ENCODE measurements at regions not wholly inside any gene's neighbourhood (a gene's known extent, or its start where the extent isn't known, plus 50 kb on each side); places are given as distances from the start of the nearest gene placed in this dataset.

DNA sequence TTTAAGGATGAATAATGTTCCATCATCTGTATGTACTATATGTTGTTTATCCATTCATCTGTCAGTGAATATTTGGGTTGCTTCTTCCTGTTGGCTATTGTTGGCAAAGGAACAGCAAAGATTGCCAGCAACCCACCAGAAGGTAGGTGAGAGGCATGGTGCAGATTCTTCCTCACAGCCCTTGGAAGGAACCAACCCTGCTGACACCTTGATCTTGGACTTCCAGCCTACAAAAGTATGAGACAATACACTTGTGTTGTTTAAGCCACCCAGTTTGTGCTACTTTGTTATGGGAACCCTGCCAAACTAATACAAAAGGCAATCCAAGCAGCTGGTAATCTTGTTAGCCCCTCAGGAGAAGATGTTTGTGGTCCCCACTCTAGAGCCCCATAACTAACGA lies 122.0 kb downstream of the CARTPT start:
- Histone ChIP-seq H4K20me1 (no peaks in the 10 kb centered on the region), H3K27me3 (no peaks in the 10 kb centered on the region), H3K9ac (no peak overlapping the region), H3K4me2 (no peak overlapping the region), H3K36me3 (no peaks in the 10 kb centered on the region; a peak in 1 of 22 replicates), H3K4me3 (no peak overlapping the region), H3K9me3 (replicated peaks in 1 of 11) (peaks cover 0 to 16% (median 0%) of the 10 kb centered on the region in 11 experiments; a peak in 5 of 22 replicates), H3K27ac (no peak overlapping the region), H3K4me1 (peaks cover 0 to 27% (median 8%) of the 10 kb centered on the region in 10 experiments; a peak in 9 of 20 replicates)
- no peak for TF ChIP-seq Cebpa-rat (IDR thresholded peaks at IDR 0.05)

DNA sequence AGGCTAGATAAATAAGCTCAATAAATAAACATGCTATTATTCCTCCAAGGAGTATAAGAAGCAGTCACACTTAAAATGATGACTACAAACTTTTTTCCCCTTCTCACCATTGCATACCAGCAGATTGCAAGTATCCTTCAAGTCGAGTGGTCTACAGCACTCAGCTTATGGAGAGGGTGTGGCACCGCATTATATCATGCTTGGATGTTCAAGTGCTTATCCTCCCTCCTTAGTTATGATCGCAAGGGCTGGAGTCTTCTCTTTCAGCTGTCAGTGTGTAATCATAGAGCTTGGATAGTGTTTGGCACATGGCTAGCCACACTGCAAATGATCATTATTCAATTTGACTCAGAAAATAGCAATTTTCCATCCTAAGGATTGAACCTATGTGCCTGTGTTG lies 124.0 kb downstream of the CARTPT start:
- H3K4me2 ChIP-seq = no peak overlapping the region
- H4K20me1 ChIP-seq = no peaks in the 10 kb centered on the region
- no peak overlapping the region for H3K9ac ChIP-seq
- no peak overlapping the region for H3K4me3 ChIP-seq
- TF ChIP-seq Cebpa-rat (IDR thresholded peaks at IDR 0.05) = no peak
- H3K27me3 ChIP-seq = no peaks in the 10 kb centered on the region
- peaks cover 0 to 15% (median 0%) of the 10 kb centered on the region in 10 experiments; a peak in 6 of 20 replicates for H3K4me1 ChIP-seq
- no peak overlapping the region for H3K27ac ChIP-seq
- no peaks in the 10 kb centered on the region; a peak in 1 of 22 replicates for H3K36me3 ChIP-seq
- H3K9me3 ChIP-seq (replicated peaks in 1 of 11) = peaks cover 0 to 29% (median 0%) of the 10 kb centered on the region in 11 experiments; a peak in 8 of 22 replicates

DNA sequence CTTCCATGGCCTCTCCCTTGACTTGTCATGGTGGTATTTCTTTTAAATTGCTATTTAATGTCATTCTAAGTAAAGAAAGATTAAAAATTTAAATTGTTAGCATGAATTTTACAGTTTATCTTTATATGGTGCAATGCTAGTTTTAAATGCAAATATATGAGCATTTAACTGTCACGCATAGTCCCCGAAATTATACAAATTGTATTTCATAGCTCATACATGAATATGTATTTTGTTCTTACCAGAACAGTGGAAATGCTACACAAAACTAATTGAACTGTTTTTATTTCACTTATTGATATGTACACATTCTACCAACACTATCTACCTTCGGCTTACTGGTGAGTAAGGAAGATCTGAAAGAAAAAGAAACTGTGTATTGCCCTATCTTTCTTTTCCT lies 125.8 kb downstream of the CARTPT start:
- Histone ChIP-seq H3K4me1 (no peaks in the 10 kb centered on the region), H4K20me1 (no peaks in the 10 kb centered on the region), H3K9me3 (replicated peaks in 1 of 11) (peaks cover 14 to 46% (median 17%) of the 10 kb centered on the region in 11 experiments), H3K36me3 (no peaks in the 10 kb centered on the region; a peak in 1 of 22 replicates), H3K4me2 (no peak overlapping the region), H3K4me3 (no peak overlapping the region), H3K27me3 (no peaks in the 10 kb centered on the region), H3K9ac (no peak overlapping the region), H3K27ac (no peak overlapping the region)
- no peak for TF ChIP-seq Cebpa-rat (IDR thresholded peaks at IDR 0.05)

DNA sequence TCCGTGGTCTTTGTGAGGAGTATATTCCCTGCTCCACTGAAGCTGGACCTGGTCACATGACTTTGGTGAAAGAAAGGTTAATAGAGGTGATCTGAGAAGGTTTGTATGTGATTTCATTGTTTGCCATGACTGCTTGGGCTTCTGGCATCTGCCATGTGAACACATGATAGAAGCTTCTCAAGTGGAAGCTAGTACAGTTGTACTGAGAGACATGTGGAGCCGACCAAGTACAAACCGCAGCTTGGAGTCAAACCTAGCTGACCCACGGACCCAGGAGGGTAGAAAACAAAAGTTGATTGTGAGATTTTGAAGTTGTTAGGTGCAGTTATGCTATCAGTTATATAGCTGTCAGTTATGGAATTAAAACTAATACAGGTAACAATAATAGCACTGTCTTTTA lies 140.4 kb downstream of the CARTPT start:
- no peak overlapping the region for H3K9ac ChIP-seq
- H4K20me1 ChIP-seq = no peaks in the 10 kb centered on the region
- H3K36me3 ChIP-seq = no peaks in the 10 kb centered on the region
- H3K4me3 ChIP-seq = no peak overlapping the region
- H3K9me3 ChIP-seq (replicated peaks in 1 of 11) = peaks cover 5 to 53% (median 20%) of the 10 kb centered on the region in 11 experiments; a peak in 21 of 22 replicates
- H3K4me2 ChIP-seq = no peak overlapping the region
- no peaks in the 10 kb centered on the region for H3K4me1 ChIP-seq
- H3K27ac ChIP-seq = no peak overlapping the region
- no peak for TF ChIP-seq Cebpa-rat (IDR thresholded peaks at IDR 0.05)
- no peaks in the 10 kb centered on the region for H3K27me3 ChIP-seq

DNA sequence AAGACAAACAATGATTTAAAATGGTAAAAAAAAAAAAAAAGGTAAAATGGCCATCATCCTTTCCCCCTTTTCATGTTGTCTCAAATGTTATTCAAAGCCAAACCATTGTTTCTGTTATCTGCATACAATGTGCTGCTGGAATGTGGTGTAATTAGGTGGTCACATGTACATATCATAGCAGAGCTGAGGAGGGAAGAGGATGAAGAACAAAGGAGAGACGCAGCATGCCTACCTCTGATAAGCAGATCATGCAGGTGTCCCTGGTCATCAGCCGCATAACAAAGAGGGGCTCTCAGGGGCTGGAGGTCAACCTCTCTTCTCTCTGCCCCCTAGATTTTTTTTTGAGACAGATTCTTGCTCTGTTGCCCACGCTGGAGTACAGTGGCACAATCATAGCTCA lies 141.0 kb downstream of the CARTPT start:
- Histone ChIP-seq H3K4me3 (no peak overlapping the region), H3K27ac (no peak overlapping the region), H3K27me3 (no peaks in the 10 kb centered on the region), H3K9ac (no peak overlapping the region), H4K20me1 (no peaks in the 10 kb centered on the region), H3K9me3 (replicated peaks in 1 of 11) (peaks cover 0 to 47% (median 15%) of the 10 kb centered on the region in 11 experiments; a peak in 16 of 22 replicates), H3K36me3 (no peaks in the 10 kb centered on the region), H3K4me2 (no peak overlapping the region), H3K4me1 (no peaks in the 10 kb centered on the region)
- TF ChIP-seq Cebpa-rat (IDR thresholded peaks at IDR 0.05) = no peak

DNA sequence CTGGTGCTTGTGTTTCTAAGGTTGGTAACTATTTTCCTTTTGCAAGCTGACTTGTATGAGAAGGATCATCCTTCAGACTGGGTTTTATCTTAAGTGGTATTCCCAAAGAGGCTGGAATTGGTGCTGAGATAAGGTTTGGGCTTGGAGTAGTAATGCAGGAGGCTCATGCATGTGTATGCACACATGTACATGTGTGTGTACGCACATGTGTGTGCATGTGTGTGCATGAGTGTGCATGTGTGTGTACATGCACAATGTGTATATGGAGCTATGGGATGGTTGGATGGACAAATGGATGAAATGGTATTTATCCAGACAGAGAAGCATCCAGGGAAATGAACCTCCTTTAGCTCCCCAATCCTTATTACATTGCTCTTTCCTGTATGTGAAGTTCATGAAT lies 142.6 kb downstream of the CARTPT start:
- Histone ChIP-seq H3K4me2 (no peak overlapping the region), H3K4me1 (no peaks in the 10 kb centered on the region), H3K4me3 (no peak overlapping the region), H3K9me3 (replicated peaks in 1 of 11) (peaks cover 0 to 32% (median 5%) of the 10 kb centered on the region in 11 experiments; a peak in 11 of 22 replicates), H3K27me3 (no peaks in the 10 kb centered on the region), H3K9ac (no peak overlapping the region), H3K36me3 (no peaks in the 10 kb centered on the region), H4K20me1 (no peaks in the 10 kb centered on the region), H3K27ac (no peak overlapping the region)
- no peak for TF ChIP-seq Cebpa-rat (IDR thresholded peaks at IDR 0.05)

DNA sequence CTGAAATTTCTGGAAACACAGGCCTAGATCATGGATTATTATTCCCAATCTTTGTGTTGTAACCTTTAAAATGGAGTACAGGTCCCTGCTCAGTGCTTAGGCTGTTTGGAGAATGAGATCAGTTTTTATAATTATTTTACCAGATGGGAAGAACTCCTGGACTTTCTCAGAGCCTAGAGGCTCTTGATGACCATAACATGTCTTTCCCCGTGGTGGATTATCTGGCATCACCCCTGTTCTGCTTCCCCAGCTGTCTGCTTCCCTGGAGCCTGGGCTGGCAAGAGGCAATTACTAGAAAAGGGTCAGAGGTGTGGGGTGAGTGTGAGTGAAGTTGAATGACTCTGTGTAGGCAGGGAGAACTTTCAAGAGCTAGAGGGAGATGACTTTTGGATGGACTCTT lies 143.0 kb downstream of the CARTPT start:
- Histone ChIP-seq H3K36me3 (no peaks in the 10 kb centered on the region), H3K27me3 (no peaks in the 10 kb centered on the region), H3K9ac (no peak overlapping the region), H3K4me3 (no peak overlapping the region), H3K9me3 (replicated peaks in 1 of 11) (peaks cover 0 to 28% (median 5%) of the 10 kb centered on the region in 11 experiments; a peak in 9 of 22 replicates), H3K4me1 (no peaks in the 10 kb centered on the region), H4K20me1 (no peaks in the 10 kb centered on the region), H3K27ac (no peak overlapping the region), H3K4me2 (no peak overlapping the region)
- TF ChIP-seq Cebpa-rat (IDR thresholded peaks at IDR 0.05) = no peak

DNA sequence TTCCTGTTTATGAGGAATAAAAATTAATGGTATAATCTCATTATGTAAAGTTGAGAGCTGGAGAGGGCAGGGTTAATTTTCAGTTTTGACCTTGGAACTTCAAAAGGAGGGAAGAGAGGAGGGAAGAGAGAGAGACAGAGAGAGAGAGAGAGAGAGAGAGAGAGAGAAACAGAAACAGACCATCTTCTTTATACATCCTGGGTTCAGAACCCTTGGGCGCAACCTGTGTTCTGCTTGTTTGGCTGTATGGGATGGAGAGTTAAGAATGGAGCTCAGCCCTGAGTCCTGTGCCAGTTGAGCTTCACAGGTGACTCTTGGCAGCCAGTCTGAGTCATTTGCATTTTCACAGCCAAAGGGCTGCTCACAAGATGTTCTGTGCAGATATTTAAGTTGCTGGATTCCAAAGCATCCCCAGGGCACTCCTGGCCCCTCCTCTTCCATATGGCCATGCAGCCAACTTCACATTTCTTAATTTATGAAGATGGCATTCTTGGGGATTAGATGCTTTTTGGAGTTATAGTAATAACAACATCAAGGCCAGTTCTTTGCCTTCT lies 143.5 kb downstream of the CARTPT start:
- H3K9ac ChIP-seq = no peak overlapping the region
- no peaks in the 10 kb centered on the region for H3K4me1 ChIP-seq
- no peak overlapping the region for H3K4me3 ChIP-seq
- no peaks in the 10 kb centered on the region for H3K36me3 ChIP-seq
- TF ChIP-seq Cebpa-rat (IDR thresholded peaks at IDR 0.05) = no peak
- no peak overlapping the region for H3K27ac ChIP-seq
- H3K4me2 ChIP-seq = no peak overlapping the region
- H3K9me3 ChIP-seq (replicated peaks in 1 of 11) = peaks cover 0 to 23% (median 5%) of the 10 kb centered on the region in 11 experiments; a peak in 9 of 22 replicates
- no peaks in the 10 kb centered on the region for H3K27me3 ChIP-seq
- H4K20me1 ChIP-seq = no peaks in the 10 kb centered on the region

DNA sequence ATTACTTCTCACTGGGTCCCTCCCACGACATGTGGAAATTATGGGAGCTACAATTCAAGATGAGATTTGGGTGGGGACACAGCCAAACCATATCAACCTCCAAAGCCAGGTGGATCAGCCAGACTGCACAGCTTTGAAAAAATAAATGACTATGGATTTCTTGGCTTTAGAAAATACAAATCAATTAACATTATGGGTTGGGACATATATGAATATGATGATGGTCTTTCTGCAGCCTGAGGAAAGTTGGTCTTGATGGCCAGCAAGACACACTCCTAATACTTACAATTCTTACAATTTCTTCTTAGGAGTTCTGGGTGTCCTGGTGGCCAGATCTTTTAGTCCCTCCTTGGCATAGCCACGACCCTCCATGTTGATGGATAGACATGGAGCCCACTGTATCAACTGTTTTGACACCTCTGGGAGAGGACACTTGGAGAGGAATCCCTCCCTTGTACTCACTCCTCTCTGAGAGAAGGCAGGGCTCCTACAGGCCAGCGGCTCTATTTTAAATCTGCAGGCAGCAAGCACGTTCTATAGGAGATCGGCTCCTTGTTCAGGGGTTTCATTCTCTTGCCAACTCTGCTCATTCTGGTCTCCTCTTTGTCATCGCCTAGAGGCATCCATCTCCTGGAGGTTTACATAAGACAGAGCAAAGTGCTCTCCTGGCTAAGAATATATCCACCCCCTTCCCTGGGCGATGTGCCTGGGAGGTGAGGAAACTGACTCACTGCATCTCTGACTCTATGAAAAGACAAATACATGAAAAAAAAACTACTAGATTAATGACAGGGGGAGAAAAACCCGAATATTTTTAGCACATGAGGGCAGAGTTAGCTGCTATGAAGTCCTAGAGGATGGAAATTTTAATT lies 145.9 kb downstream of the CARTPT start:
- H3K27me3 ChIP-seq = no peaks in the 10 kb centered on the region
- no peaks in the 10 kb centered on the region for H3K4me1 ChIP-seq
- H3K4me2 ChIP-seq = no peak overlapping the region
- no peak overlapping the region for H3K4me3 ChIP-seq
- no peaks in the 10 kb centered on the region for H4K20me1 ChIP-seq
- H3K9ac ChIP-seq = no peak overlapping the region
- no peak for TF ChIP-seq Cebpa-rat (IDR thresholded peaks at IDR 0.05)
- no peak overlapping the region for H3K27ac ChIP-seq
- H3K9me3 ChIP-seq (replicated peaks in 1 of 11) = peaks cover 0 to 21% (median 5%) of the 10 kb centered on the region in 11 experiments; a peak in 10 of 22 replicates
- no peaks in the 10 kb centered on the region for H3K36me3 ChIP-seq
